ENCODE measurements at regions not wholly inside any gene's neighbourhood (a gene's known extent, or its start where the extent isn't known, plus 50 kb on each side); places are given as distances from the start of the nearest gene placed in this dataset.

- TF ChIP-seq CTCF (IDR thresholded peaks at IDR 0.05; ENCODE audit: control extremely low read depth in 1 of 3, insufficient read depth in 1 of 3, low read depth in 1 of 3, low read length in 3 of 3), result no peak
- TF ChIP-seq SIN3A (conservative IDR thresholded peaks at IDR 0.05 in 1 of 2, IDR thresholded peaks at IDR 0.05 in 1 of 2; ENCODE audit: low read depth in 1 of 2, low read length in 2 of 2), result no peak
Measured at GRCh38 chr2:193816008-193816407, 1621.3 kb upstream of the TMEFF2 start.
